ENCODE measurements at regions not wholly inside any gene's neighbourhood (a gene's known extent, or its start where the extent isn't known, plus 50 kb on each side); places are given as distances from the start of the nearest gene placed in this dataset.

- TF ChIP-seq EZH2 (IDR thresholded peaks at IDR 0.05; ENCODE audit: insufficient read depth, poor library complexity, severe bottlenecking), result no peak
- TF ChIP-seq EZH2phosphoT487 (IDR thresholded peaks at IDR 0.05; ENCODE audit: insufficient read depth, low read depth), result no peak
- in situ Hi-C loops (cut with MboI), result loop anchor here (25.0 kb wide), 1 partner anchor 106 kb away; no protein-coding TSS in a partner anchor
- H3K9ac ChIP-seq, result no peak overlapping the region
- DNase-seq, result no peak
- no peaks in the 10 kb centered on the region for H3F3A ChIP-seq (ENCODE audit: insufficient read depth)
- no peak overlapping the region for H3K4me2 ChIP-seq (ENCODE audit: unreplicated experiment)
- no peaks in the 10 kb centered on the region for H3K9me3 ChIP-seq (ENCODE audit: low read depth)
- H2AFZ ChIP-seq, result no peak overlapping the region
- no peaks in the 10 kb centered on the region for H3K4me1 ChIP-seq (ENCODE audit: insufficient read depth)
- H3K27me3 ChIP-seq (replicated peaks; ENCODE audit: insufficient read depth), result no peaks in the 10 kb centered on the region
- 45 to 47% methylated on average over 6 of the region's 6 CpGs for WGBS, 2 experiments (ENCODE audit: low coverage in 1 of 2, low lambda C conversion rate in 2 of 2, missing lambda C conversion rate in 2 of 2)
- no peaks in the 10 kb centered on the region for H3K36me3 ChIP-seq (ENCODE audit: low read depth)
- no peaks in the 10 kb centered on the region for H4K20me1 ChIP-seq (ENCODE audit: insufficient read depth)
- no peaks in the 10 kb centered on the region for H3K79me2 ChIP-seq (ENCODE audit: insufficient read depth)
- no peaks in the 10 kb centered on the region for H3K9me2 ChIP-seq (ENCODE audit: insufficient read depth)
- H3K4me3 ChIP-seq, result no peak overlapping the region
- H3K27ac ChIP-seq, result no peak overlapping the region
Measured at GRCh38 chr15:53256043-53256442, 465.9 kb upstream of the ONECUT1 start.

DNA sequence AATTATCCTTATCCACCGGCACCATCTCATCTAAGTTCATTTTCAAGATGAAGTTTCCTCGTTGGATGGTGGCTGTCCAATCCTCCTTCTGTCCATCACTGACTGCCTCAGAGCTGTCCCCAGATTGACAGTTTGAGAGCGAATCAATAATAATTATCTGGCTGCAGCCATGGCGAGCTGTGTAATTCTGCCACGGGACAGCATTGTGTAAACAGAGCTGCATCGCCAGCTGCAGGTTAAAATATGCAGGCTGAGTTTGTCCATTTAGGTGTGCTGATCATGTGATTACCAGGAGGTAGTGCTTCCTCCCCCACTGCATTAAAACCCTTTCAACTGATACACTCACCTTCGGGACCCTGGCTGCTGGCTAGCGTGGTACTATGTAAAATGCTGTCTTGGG is 461.9 kb upstream of the ONECUT1 start:
- DNase-seq, result no peak
- no peak overlapping the region for H2AFZ ChIP-seq
- no peak overlapping the region for H3K4me3 ChIP-seq
- no peaks in the 10 kb centered on the region for H3K4me1 ChIP-seq (ENCODE audit: insufficient read depth)
- no peak overlapping the region for H3K9ac ChIP-seq
- H3K4me2 ChIP-seq (ENCODE audit: unreplicated experiment), result no peak overlapping the region
- no peak for TF ChIP-seq EZH2 (IDR thresholded peaks at IDR 0.05; ENCODE audit: insufficient read depth, poor library complexity, severe bottlenecking)
- TF ChIP-seq EZH2phosphoT487 (IDR thresholded peaks at IDR 0.05; ENCODE audit: insufficient read depth, low read depth), result no peak
- no peak overlapping the region for H3K27ac ChIP-seq
- no peaks in the 10 kb centered on the region for H4K20me1 ChIP-seq (ENCODE audit: insufficient read depth)
- H3K9me2 ChIP-seq (ENCODE audit: insufficient read depth), result no peaks in the 10 kb centered on the region
- H3K9me3 ChIP-seq (ENCODE audit: low read depth), result no peaks in the 10 kb centered on the region
- no peaks in the 10 kb centered on the region for H3K36me3 ChIP-seq (ENCODE audit: low read depth)
- H3K27me3 ChIP-seq (replicated peaks; ENCODE audit: insufficient read depth), result no peaks in the 10 kb centered on the region
- no peaks in the 10 kb centered on the region for H3F3A ChIP-seq (ENCODE audit: insufficient read depth)
- no peaks in the 10 kb centered on the region for H3K79me2 ChIP-seq (ENCODE audit: insufficient read depth)
- WGBS, 2 experiments (ENCODE audit: low coverage in 1 of 2, low lambda C conversion rate in 2 of 2, missing lambda C conversion rate in 2 of 2), result 7 to 8% methylated on average over 8 of the region's 8 CpGs
- in situ Hi-C loops (cut with MboI), result loop anchor here (25.0 kb wide), 1 partner anchor 110 kb away; no protein-coding TSS in a partner anchor

- Histone ChIP-seq H3K36me3 (ENCODE audit: low read depth) (no peaks in the 10 kb centered on the region), H3K79me2 (ENCODE audit: insufficient read depth) (no peaks in the 10 kb centered on the region), H2AFZ (no peak overlapping the region), H3F3A (ENCODE audit: insufficient read depth) (no peaks in the 10 kb centered on the region), H3K9me2 (ENCODE audit: insufficient read depth) (no peaks in the 10 kb centered on the region), H3K27ac (no peak overlapping the region), H4K20me1 (ENCODE audit: insufficient read depth) (no peaks in the 10 kb centered on the region), H3K9me3 (ENCODE audit: low read depth) (no peaks in the 10 kb centered on the region), H3K4me2 (ENCODE audit: unreplicated experiment) (no peak overlapping the region), H3K4me1 (ENCODE audit: insufficient read depth) (no peaks in the 10 kb centered on the region), H3K27me3 (replicated peaks; ENCODE audit: insufficient read depth) (no peaks in the 10 kb centered on the region), H3K4me3 (no peak overlapping the region), H3K9ac (no peak overlapping the region)
- WGBS, 2 experiments (ENCODE audit: low coverage in 1 of 2, low lambda C conversion rate in 2 of 2, missing lambda C conversion rate in 2 of 2), result 2 to 6% methylated on average over 2 of the region's 2 CpGs
- in situ Hi-C loops (cut with MboI), result loop anchor here (25.0 kb wide), 1 partner anchor 111 kb away; no protein-coding TSS in a partner anchor
- TF ChIP-seq EZH2phosphoT487 (IDR thresholded peaks at IDR 0.05; ENCODE audit: insufficient read depth, low read depth) (no peak), EZH2 (IDR thresholded peaks at IDR 0.05; ENCODE audit: insufficient read depth, poor library complexity, severe bottlenecking) (no peak)
- no peak for DNase-seq
Measured at GRCh38 chr15:53251523-53251922, 461.4 kb upstream of the ONECUT1 start.

GRCh38 chr15:53247041-53247708 is 457.0 kb upstream of the ONECUT1 start:
- Histone ChIP-seq H3K4me3 (no peak overlapping the region), H3K36me3 (ENCODE audit: low read depth) (no peaks in the 10 kb centered on the region), H3K27ac (no peak overlapping the region), H3K9me2 (ENCODE audit: insufficient read depth) (no peaks in the 10 kb centered on the region), H3K27me3 (replicated peaks; ENCODE audit: insufficient read depth) (no peaks in the 10 kb centered on the region), H3K9me3 (ENCODE audit: low read depth) (no peaks in the 10 kb centered on the region), H3K4me2 (ENCODE audit: unreplicated experiment) (no peak overlapping the region), H4K20me1 (ENCODE audit: insufficient read depth) (no peaks in the 10 kb centered on the region), H3K9ac (no peak overlapping the region), H3F3A (ENCODE audit: insufficient read depth) (no peaks in the 10 kb centered on the region), H3K79me2 (ENCODE audit: insufficient read depth) (no peaks in the 10 kb centered on the region), H3K4me1 (ENCODE audit: insufficient read depth) (no peaks in the 10 kb centered on the region), H2AFZ (no peak overlapping the region)
- 13 to 15% methylated on average over 2 of the region's 2 CpGs for WGBS, 2 experiments (ENCODE audit: low coverage in 1 of 2, low lambda C conversion rate in 2 of 2, missing lambda C conversion rate in 2 of 2)
- TF ChIP-seq EZH2phosphoT487 (IDR thresholded peaks at IDR 0.05; ENCODE audit: insufficient read depth, low read depth) (no peak), EZH2 (IDR thresholded peaks at IDR 0.05; ENCODE audit: insufficient read depth, poor library complexity, severe bottlenecking) (no peak)
- no peak for DNase-seq
- in situ Hi-C loops (cut with MboI), result no loop called here
